HG02759 (cell line): ENCODE measurements at regions not wholly inside any gene's neighbourhood (a gene's known extent, or its start where the extent isn't known, plus 50 kb on each side); places are given as distances from the start of the nearest gene placed in this dataset.

Experiments used
- ATAC-seq: cut with Tn5 transposase; IDR thresholded peaks from one replicate; pipeline ENCODE4 v1.9.1; 2021; ENCODE audit warnings: mild to moderate bottlenecking, moderate library complexity; ENCODE audit not compliant: unreplicated experiment

GRCh38 chrX:150163221-150163930 lies 199.7 kb upstream of the MAMLD1 start:
- no peak for ATAC-seq

- ATAC-seq = no peak
Observed at GRCh38 chrX:150163956-150164726, 199.0 kb upstream of the MAMLD1 start.

- ATAC-seq = no peak
Observed at GRCh38 chrX:150164971-150165600, 198.0 kb upstream of the MAMLD1 start.

GRCh38 chrX:150165776-150166610 lies 197.1 kb upstream of the MAMLD1 start:
- ATAC-seq = no peak

GRCh38 chrX:150167482-150168324 lies 195.4 kb upstream of the MAMLD1 start:
- no peak for ATAC-seq

- no peak for ATAC-seq
Observed at GRCh38 chrX:150182161-150182560, 181.0 kb upstream of the MAMLD1 start.

GRCh38 chrX:150184491-150184890 lies 178.6 kb upstream of the MAMLD1 start:
- ATAC-seq = no peak

GRCh38 chrX:150185766-150186165 lies 177.4 kb upstream of the MAMLD1 start:
- no peak for ATAC-seq

- no peak for ATAC-seq
Observed at GRCh38 chrX:150192816-150193215, 170.3 kb upstream of the MAMLD1 start.

GRCh38 chrX:150196285-150196684 lies 166.8 kb upstream of the MAMLD1 start:
- no peak for ATAC-seq

GRCh38 chrX:150197388-150197787 lies 165.7 kb upstream of the MAMLD1 start:
- no peak for ATAC-seq

GRCh38 chrX:150198776-150199175 lies 164.3 kb upstream of the MAMLD1 start:
- no peak for ATAC-seq

GRCh38 chrX:150199181-150199580 lies 163.9 kb upstream of the MAMLD1 start:
- ATAC-seq = no peak

- no peak for ATAC-seq
Observed at GRCh38 chrX:150199803-150200202, 163.3 kb upstream of the MAMLD1 start.

GRCh38 chrX:150200361-150200760 lies 162.8 kb upstream of the MAMLD1 start:
- no peak for ATAC-seq

GRCh38 chrX:150200820-150201287 lies 162.3 kb upstream of the MAMLD1 start:
- ATAC-seq = peak; percentile 99

GRCh38 chrX:150201391-150201790 lies 161.7 kb upstream of the MAMLD1 start:
- no peak for ATAC-seq

GRCh38 chrX:150201841-150202240 lies 161.3 kb upstream of the MAMLD1 start:
- ATAC-seq = no peak

- ATAC-seq = no peak
Observed at GRCh38 chrX:150202641-150203247, 160.4 kb upstream of the MAMLD1 start.

- no peak for ATAC-seq
Observed at GRCh38 chrX:150203248-150203645, 159.9 kb upstream of the MAMLD1 start.
